B cell (primary cell): ENCODE measurements at regions not wholly inside any gene's neighbourhood (a gene's known extent, or its start where the extent isn't known, plus 50 kb on each side); places are given as distances from the start of the nearest gene placed in this dataset.

Experiments
- CTCF ChIP-seq: fragments of 200-600 bp; IDR thresholded peaks from one replicate; pipeline ENCODE4 v1.8.0; 2022; ENCODE audit warnings: antibody characterized with exemption, mild to moderate bottlenecking
- EZH2 ChIP-seq: IDR thresholded peaks from 2 replicates; pipeline ENCODE4 v1.6.1; 2012; ENCODE audit warnings: borderline replicate concordance, low read depth, mild to moderate bottlenecking, moderate library complexity, low read length; ENCODE audit not compliant: insufficient read depth, poor library complexity, severe bottlenecking

GRCh38 chr1:157438613-157439012 is 113.7 kb downstream of the FCRL5 start:
- TF ChIP-seq CTCF (no peak), EZH2 (no peak)
